Chondrocyte (in vitro differentiated cells): ENCODE measurements at regions not wholly inside any gene's neighbourhood (a gene's known extent, or its start where the extent isn't known, plus 50 kb on each side); places are given as distances from the start of the nearest gene placed in this dataset.
"Not testable (repeated sequence)": the region's sequence is repeated elsewhere in the genome, so short reads cannot be mapped to it uniquely, and the experiment has no call there.

Source experiments
- DNase-seq: peaks from one replicate; pipeline ENCODE4 v3.0.0; 2021; ENCODE audit warnings: mixed read lengths, low spot score
- H3K27ac Mint-ChIP-seq: one replicate; pipeline ENCODE4 v1.8.0; 2021; ENCODE audit warnings: mild to moderate bottlenecking, moderate library complexity, mixed read lengths; ENCODE audit not compliant: unreplicated experiment
- H3K27me3 Mint-ChIP-seq: 2 replicates; pipeline ENCODE4 v1.8.0; 2021; ENCODE audit warnings: low read depth, mixed read lengths
- H3K36me3 Mint-ChIP-seq: 2 replicates; pipeline ENCODE4 v1.8.0; 2021; ENCODE audit warnings: low read depth, mixed read lengths
- H3K4me1 Mint-ChIP-seq: 2 replicates; pipeline ENCODE4 v1.8.0; 2021; ENCODE audit warnings: low read depth, mild to moderate bottlenecking, mixed read lengths
- H3K4me3 Mint-ChIP-seq: one replicate; pipeline ENCODE4 v1.8.0; 2021; ENCODE audit warnings: mild to moderate bottlenecking, moderate library complexity, mixed read lengths; ENCODE audit not compliant: unreplicated experiment
- H3K9me3 Mint-ChIP-seq: 2 replicates; pipeline ENCODE4 v1.8.0; 2021; ENCODE audit warnings: low read depth, mixed read lengths
- TF ChIP-seq, protein P1 (sequence below): fragments of 200-600 bp; sonication (generic); IDR thresholded peaks from 2 replicates; pipeline ENCODE4 v1.5.0; 2021; ENCODE audit warnings: antibody characterized with exemption, mild to moderate bottlenecking, moderate library complexity

DNA sequence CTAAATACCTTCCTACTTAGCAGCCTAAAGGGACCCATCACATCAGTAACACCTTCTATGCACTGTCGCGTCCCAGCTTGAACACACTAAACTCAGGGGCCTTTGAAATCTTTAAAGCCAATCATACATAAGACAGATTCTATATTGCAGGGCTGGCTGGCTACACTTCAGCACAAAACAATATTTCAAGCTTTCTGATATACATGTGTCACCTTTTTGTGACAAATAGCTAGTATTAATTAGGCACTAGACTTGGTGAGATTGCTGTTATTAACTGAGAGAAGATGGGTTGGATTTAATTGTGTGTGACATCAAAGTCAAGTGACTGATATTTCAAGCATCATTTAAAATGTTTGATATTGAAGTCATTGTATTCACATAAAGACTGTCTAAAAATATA is 148.4 kb downstream of the ZIC4 start:
- Mint-ChIP-seq H3K9me3 (no peaks in the 10 kb centered on the region), H3K4me1 (no peaks in the 10 kb centered on the region), H3K27ac (no peak overlapping the region), H3K27me3 (no peaks in the 10 kb centered on the region), H3K36me3 (no peaks in the 10 kb centered on the region), H3K4me3 (no peak overlapping the region)
- TF ChIP-seq, protein P1, sequence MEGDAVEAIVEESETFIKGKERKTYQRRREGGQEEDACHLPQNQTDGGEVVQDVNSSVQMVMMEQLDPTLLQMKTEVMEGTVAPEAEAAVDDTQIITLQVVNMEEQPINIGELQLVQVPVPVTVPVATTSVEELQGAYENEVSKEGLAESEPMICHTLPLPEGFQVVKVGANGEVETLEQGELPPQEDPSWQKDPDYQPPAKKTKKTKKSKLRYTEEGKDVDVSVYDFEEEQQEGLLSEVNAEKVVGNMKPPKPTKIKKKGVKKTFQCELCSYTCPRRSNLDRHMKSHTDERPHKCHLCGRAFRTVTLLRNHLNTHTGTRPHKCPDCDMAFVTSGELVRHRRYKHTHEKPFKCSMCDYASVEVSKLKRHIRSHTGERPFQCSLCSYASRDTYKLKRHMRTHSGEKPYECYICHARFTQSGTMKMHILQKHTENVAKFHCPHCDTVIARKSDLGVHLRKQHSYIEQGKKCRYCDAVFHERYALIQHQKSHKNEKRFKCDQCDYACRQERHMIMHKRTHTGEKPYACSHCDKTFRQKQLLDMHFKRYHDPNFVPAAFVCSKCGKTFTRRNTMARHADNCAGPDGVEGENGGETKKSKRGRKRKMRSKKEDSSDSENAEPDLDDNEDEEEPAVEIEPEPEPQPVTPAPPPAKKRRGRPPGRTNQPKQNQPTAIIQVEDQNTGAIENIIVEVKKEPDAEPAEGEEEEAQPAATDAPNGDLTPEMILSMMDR: no peak
- no peak for DNase-seq

DNA sequence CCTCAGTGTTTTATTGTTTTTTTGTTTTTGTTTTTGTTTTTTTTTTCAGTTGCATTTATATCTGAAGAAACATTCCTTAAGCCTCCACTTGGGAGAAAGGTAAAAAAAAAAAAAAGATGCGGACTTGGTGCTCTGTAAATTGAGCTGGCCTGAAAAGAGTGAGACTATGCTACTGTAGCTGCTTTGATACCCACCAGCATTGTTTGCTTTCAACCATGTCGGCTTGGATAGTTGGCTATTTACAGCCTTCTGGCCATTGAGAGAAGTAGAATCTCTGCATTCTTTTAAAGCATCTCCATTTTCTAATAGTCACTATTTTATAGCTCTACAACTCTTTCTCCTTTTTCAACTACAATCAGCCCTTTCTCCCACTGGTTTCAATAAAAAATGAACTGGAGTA is 149.6 kb downstream of the ZIC4 start:
- H3K36me3 Mint-ChIP-seq: no peaks in the 10 kb centered on the region

DNA sequence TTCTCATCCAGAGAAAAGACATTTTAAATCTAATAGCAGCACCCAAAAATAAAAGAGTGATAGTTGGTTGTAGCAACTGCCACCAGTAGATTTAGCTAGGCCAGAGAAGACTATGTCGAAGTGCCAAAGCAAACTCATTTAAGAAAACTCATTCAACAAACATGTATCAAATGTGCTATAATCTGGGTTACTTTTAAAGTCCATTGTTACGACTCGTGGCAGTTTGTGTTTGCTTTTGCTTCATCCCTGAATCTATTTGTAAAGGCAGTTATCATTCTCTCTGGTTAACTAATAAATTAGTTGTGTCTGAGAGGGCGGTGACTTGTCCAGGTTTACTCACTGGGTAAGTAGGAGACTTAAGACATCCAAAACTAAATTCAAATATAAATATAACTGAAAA is 159.4 kb downstream of the ZIC4 start:
- H3K36me3 Mint-ChIP-seq: no peaks in the 10 kb centered on the region
- H3K9me3 Mint-ChIP-seq: no peaks in the 10 kb centered on the region
- H3K4me1 Mint-ChIP-seq: no peaks in the 10 kb centered on the region
- no peak overlapping the region for H3K4me3 Mint-ChIP-seq
- no peaks in the 10 kb centered on the region for H3K27me3 Mint-ChIP-seq
- TF ChIP-seq, protein P1: no peak
- no peak for DNase-seq
- H3K27ac Mint-ChIP-seq: no peak overlapping the region

More for the DNA sequence above, 149.6 kb downstream of the ZIC4 start:
- H3K4me3 Mint-ChIP-seq: no peak overlapping the region
- TF ChIP-seq, protein P1: no peak
- no peaks in the 10 kb centered on the region for H3K4me1 Mint-ChIP-seq
- DNase-seq: no peak
- H3K9me3 Mint-ChIP-seq: no peaks in the 10 kb centered on the region
- H3K27me3 Mint-ChIP-seq: no peaks in the 10 kb centered on the region
- no peak overlapping the region for H3K27ac Mint-ChIP-seq

DNA sequence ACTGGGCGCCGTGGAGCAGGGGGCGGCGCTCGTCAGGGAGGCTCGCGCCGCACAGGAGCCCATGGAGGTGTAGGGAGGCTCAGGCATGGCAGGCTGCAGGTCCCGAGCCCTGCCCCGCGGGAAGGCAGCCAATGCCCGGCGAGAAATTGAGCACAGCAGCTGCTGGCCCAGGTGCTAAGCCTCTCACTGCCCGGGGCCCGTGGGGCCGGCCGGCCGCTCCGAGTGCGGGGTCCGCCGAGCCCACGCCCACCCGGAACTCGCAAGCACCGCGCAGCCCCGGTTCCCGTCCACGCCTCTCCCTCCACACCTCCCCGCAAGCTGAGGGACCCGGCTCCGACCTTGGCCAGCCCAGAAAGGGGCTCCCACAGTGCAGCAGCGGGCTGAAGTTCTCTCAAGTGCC is 160.7 kb downstream of the ZIC4 start:
- not testable (repeated sequence) for H3K9me3 Mint-ChIP-seq, H3K36me3 Mint-ChIP-seq, H3K4me1 Mint-ChIP-seq, H3K27ac Mint-ChIP-seq, H3K27me3 Mint-ChIP-seq, H3K4me3 Mint-ChIP-seq, DNase-seq

DNA sequence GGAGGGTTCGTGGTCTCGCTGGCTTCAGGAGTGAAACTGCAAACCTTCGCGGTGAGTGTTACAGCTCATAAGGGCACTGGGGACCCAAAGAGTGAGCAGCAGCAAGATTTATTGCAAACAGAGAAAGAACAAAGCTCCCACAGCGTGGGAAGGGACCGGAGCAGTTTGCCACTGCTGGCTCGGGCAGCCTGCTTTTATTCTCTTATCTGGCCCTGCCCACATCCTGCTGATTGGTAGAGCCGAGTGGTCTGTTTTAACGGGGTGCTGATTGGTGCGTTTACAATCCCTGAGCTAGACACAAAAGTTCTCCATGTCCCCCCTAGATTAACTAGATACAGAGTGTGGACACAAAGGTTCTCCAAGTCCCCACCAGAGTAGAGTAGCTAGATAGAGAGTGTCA is 161.3 kb downstream of the ZIC4 start:
- H3K4me1 Mint-ChIP-seq: not testable (repeated sequence)

DNA sequence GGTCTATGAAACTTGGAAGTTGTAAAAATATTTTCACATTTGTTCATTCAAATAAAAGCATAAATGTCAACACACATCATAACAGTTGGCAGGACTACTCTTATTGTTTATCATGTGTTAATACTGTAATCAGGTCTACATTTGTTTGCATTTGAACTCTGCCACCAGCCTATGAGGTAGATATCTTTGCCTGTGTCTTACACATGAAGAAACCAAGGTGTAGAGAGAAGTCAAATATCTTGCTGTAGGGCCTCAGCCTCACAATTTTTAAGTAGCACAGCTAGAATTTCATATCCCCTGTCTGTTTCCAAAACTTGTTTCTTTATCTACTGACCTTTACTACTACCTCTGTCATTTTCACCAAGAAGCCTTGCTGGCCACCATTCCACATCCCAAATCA is 161.9 kb downstream of the ZIC4 start:
- DNase-seq: no peak
- H3K36me3 Mint-ChIP-seq: no peaks in the 10 kb centered on the region
- no peak overlapping the region for H3K4me3 Mint-ChIP-seq
- H3K4me1 Mint-ChIP-seq: no peaks in the 10 kb centered on the region
- no peak overlapping the region for H3K27ac Mint-ChIP-seq
- H3K27me3 Mint-ChIP-seq: no peaks in the 10 kb centered on the region
- TF ChIP-seq, protein P1: no peak
- no peaks in the 10 kb centered on the region for H3K9me3 Mint-ChIP-seq

More for the DNA sequence above, 161.3 kb downstream of the ZIC4 start:
- H3K36me3 Mint-ChIP-seq, H3K27me3 Mint-ChIP-seq, H3K9me3 Mint-ChIP-seq, H3K4me3 Mint-ChIP-seq, DNase-seq, H3K27ac Mint-ChIP-seq: not testable (repeated sequence)
